ENCODE measurements at regions not wholly inside any gene's neighbourhood (a gene's known extent, or its start where the extent isn't known, plus 50 kb on each side); places are given as distances from the start of the nearest gene placed in this dataset.
"Not testable (repeated sequence)": the region's sequence is repeated elsewhere in the genome, so short reads cannot be mapped to it uniquely, and the experiment has no call there.

DNA sequence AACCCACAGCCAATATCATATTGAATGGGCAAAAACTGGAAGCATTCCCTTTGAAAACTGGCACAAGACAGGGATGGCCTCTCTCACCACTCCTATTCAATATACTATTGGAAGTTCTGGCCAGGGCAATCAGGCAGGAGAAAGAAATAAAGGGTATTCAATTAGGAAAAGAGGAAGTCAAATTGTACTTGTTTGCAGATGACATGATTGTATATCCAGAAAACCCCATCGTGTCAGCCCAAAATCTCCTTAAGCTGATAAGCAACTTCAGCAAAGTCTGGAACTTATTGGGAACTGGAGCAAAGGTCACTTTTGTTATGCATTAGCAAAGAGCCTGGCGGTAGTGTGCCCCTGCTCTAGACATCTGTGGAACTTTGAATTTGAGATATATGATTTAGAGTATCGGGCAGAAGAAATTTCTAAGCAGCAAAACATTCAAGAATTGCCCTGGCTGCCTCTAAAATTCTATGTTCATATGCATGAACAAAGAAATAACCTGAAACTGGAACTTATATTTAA lies 53.4 kb upstream of the PSMA1 start:
- Mint-ChIP-seq H3K9me3 (peaks cover 25% of the 10 kb centered on the region), H3K36me3 (ENCODE audit: low read depth) (peaks cover 42% of the 10 kb centered on the region)
- DNase-seq (ENCODE audit: low read depth, low spot score); H3K27me3 Mint-ChIP-seq (ENCODE audit: low read depth); H3K4me3 Mint-ChIP-seq; H3K27ac Mint-ChIP-seq (ENCODE audit: unreplicated experiment); H3K4me1 Mint-ChIP-seq: not testable (repeated sequence)

DNA sequence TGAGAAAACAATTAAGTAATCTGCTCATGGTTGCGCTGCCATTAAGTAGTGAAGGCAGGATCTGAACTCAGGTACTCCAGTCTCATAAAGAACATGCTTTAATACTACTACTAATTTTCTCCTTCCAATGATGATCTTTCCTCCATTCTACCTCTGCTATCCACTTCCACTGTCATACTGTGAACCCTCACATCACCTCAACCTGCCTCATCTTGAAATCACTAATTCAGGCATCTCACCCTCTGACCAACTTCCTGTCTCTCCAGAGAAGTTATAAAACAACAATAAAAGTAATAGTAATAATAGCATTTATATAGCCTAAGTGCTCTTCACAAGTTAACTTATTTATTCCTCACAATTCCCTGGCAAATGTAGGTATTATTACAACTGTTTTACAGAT lies 57.1 kb upstream of the PSMA1 start:
- Mint-ChIP-seq H3K27ac (ENCODE audit: unreplicated experiment) (no peak overlapping the region), H3K4me1 (no peaks in the 10 kb centered on the region), H3K36me3 (ENCODE audit: low read depth) (peaks cover 29% of the 10 kb centered on the region), H3K27me3 (ENCODE audit: low read depth) (no peaks in the 10 kb centered on the region), H3K9me3 (peaks cover 14% of the 10 kb centered on the region), H3K4me3 (no peak overlapping the region)
- DNase-seq (ENCODE audit: low read depth, low spot score): no peak
- TF ChIP-seq, protein P1, sequence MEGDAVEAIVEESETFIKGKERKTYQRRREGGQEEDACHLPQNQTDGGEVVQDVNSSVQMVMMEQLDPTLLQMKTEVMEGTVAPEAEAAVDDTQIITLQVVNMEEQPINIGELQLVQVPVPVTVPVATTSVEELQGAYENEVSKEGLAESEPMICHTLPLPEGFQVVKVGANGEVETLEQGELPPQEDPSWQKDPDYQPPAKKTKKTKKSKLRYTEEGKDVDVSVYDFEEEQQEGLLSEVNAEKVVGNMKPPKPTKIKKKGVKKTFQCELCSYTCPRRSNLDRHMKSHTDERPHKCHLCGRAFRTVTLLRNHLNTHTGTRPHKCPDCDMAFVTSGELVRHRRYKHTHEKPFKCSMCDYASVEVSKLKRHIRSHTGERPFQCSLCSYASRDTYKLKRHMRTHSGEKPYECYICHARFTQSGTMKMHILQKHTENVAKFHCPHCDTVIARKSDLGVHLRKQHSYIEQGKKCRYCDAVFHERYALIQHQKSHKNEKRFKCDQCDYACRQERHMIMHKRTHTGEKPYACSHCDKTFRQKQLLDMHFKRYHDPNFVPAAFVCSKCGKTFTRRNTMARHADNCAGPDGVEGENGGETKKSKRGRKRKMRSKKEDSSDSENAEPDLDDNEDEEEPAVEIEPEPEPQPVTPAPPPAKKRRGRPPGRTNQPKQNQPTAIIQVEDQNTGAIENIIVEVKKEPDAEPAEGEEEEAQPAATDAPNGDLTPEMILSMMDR (conservative IDR thresholded peaks at IDR 0.05): no peak

DNA sequence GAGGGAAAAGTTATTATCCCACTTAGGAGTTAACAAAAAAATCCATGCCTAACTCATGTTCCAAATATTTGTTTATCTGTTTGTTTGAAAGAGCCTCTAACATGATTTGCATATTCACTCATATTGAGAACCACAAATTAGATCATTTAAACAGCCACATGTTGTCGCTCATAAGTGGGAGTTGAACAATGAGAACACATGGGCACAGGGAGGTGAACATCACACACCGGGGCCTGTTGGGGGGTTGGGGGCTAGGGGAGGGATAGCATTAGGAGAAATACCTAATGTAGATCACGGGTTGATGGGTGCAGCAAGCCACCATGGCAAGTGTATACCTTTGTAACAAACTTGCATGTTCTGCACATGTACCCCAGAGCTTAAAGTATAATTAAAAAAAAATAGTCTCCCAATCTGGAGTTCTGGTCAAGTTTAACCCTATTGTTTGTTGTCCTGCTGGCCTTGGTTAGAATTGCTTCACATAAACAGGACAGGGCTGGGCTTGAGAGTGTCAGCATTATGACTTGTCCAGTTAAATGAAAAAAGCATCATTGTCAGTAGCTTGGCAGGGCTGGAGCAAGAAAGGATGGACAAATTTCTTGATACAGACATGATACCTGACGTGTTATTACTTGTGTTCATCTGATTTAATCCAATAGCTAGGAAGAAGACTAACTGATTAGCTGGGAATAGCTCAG lies 57.8 kb upstream of the PSMA1 start:
- peaks cover 27% of the 10 kb centered on the region for H3K36me3 Mint-ChIP-seq (ENCODE audit: low read depth)
- no peak overlapping the region for H3K27ac Mint-ChIP-seq (ENCODE audit: unreplicated experiment)
- H3K4me1 Mint-ChIP-seq: no peaks in the 10 kb centered on the region
- no peaks in the 10 kb centered on the region for H3K27me3 Mint-ChIP-seq (ENCODE audit: low read depth)
- DNase-seq (ENCODE audit: low read depth, low spot score): no peak
- no peak overlapping the region for H3K4me3 Mint-ChIP-seq
- TF ChIP-seq, protein P1 (conservative IDR thresholded peaks at IDR 0.05): no peak
- H3K9me3 Mint-ChIP-seq: peaks cover 13% of the 10 kb centered on the region

DNA sequence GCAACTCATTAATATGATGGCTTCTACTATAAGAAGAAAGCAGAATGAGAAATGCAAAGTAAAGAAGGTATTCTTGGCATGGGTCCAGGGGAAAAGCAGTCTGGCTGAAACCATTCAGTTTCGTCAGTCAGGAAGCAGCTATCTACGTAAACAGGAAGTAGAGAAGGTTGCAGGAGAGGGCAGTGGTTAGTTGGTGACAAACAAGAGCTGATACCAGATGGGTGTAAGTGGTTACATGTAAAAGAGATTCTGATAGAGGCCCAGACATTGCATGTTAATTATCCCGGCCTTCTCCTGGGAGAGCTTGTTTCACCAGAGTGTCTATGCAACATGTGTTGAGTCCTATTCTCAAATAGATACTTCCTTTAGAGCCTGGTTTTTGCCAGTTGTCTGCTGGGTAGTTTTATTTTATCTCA lies 58.4 kb upstream of the PSMA1 start:
- H3K27me3 Mint-ChIP-seq (ENCODE audit: low read depth): no peaks in the 10 kb centered on the region
- no peaks in the 10 kb centered on the region for H3K4me1 Mint-ChIP-seq
- H3K36me3 Mint-ChIP-seq (ENCODE audit: low read depth): peaks cover 27% of the 10 kb centered on the region
- peak overlapping the region; percentile 21 for H3K27ac Mint-ChIP-seq (ENCODE audit: unreplicated experiment)
- no peak overlapping the region for H3K4me3 Mint-ChIP-seq
- TF ChIP-seq, protein P1 (conservative IDR thresholded peaks at IDR 0.05): no peak
- peaks cover 13% of the 10 kb centered on the region for H3K9me3 Mint-ChIP-seq
- no peak for DNase-seq (ENCODE audit: low read depth, low spot score)

DNA sequence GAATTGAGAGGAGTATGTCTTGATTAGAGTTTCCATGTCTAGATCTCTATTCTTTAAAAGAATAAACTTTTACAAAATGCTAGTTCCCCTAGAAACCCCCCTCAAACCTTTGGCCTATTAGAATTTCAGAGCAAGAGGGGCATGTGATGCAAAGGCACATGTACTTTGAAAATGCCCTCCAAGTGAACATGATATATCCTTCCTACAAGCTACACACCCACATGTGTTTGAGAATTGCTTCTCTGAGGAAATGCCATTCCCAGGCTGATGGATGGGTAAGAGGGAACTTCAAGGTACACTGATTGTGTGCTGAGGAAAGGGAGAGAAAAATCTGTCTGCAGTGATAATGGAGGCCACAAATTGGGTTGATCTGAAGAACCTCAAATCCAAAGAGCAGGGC lies 59.5 kb upstream of the PSMA1 start:
- H3K27me3 Mint-ChIP-seq (ENCODE audit: low read depth): no peaks in the 10 kb centered on the region
- TF ChIP-seq, protein P1 (conservative IDR thresholded peaks at IDR 0.05): no peak
- peaks cover 9% of the 10 kb centered on the region for H3K9me3 Mint-ChIP-seq
- no peak overlapping the region for H3K4me3 Mint-ChIP-seq
- peaks cover 24% of the 10 kb centered on the region for H3K36me3 Mint-ChIP-seq (ENCODE audit: low read depth)
- H3K27ac Mint-ChIP-seq (ENCODE audit: unreplicated experiment): no peak overlapping the region
- no peak for DNase-seq (ENCODE audit: low read depth, low spot score)
- no peaks in the 10 kb centered on the region for H3K4me1 Mint-ChIP-seq

- no peak overlapping the region for H3K27ac Mint-ChIP-seq (ENCODE audit: unreplicated experiment)
- H3K9me3 Mint-ChIP-seq: peaks cover 2% of the 10 kb centered on the region
- no peak for DNase-seq (ENCODE audit: low read depth, low spot score)
- TF ChIP-seq, protein P1 (conservative IDR thresholded peaks at IDR 0.05): no peak
- no peaks in the 10 kb centered on the region for H3K27me3 Mint-ChIP-seq (ENCODE audit: low read depth)
- H3K36me3 Mint-ChIP-seq (ENCODE audit: low read depth): peaks cover 7% of the 10 kb centered on the region
- no peak overlapping the region for H3K4me3 Mint-ChIP-seq
- peaks cover 6% of the 10 kb centered on the region for H3K4me1 Mint-ChIP-seq
Measured at GRCh38 chr11:14582793-14583192, 60.8 kb upstream of the PDE3B start.

All from neural crest cell (in vitro differentiated cells).